ENCODE measurements at regions not wholly inside any gene's neighbourhood (a gene's known extent, or its start where the extent isn't known, plus 50 kb on each side); places are given as distances from the start of the nearest gene placed in this dataset.

DNA sequence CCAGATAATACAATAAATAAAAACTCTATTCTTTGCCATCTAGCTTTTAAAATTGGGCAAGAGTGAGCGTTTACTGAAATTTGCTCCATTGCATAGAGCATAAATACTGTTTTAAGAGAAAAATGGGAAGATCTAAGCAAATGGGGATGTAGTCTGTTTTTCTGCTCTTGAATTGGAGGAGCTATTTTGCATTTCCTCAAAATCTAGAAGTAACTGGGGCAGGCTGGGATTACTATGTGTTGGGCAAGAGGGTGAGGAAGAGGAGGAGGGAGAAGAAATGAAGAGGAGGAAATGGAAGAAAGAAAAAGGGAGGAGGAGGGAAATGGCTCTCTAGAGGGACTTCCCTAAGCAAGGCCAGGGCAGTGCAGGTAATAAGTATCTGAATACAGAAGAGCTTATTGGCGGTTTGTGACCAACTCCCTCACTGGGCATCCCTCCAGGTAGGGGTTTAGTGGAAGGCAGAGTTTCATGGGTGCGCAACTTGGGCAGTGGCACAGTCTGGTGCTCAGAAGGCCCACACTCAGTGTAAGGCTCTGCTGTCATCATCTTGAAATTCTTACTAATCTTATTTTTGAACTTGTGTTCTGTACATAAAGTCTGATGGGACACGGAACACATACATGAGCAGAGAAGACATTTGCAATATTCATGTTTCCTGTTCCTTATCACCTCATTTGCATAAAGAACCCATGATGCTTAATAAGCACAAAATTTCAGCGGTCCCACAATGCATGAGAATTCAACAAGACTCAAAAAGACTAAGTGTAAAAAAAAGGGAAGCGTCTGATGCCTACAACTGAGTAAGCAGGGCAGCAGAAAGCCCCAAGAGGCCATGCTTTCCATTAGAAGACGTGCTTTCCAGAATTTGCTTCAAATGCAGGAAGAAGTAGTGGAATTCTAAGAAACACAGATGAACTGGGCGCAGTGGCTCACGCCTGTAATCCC lies 116.9 kb downstream of the EVX1 start:
- no peak for DNase-seq (ENCODE audit: low read depth)
- no peak overlapping the region for H3K4me3 ChIP-seq (ENCODE audit: low read depth, low read length)
- TF ChIP-seq, protein P1, sequence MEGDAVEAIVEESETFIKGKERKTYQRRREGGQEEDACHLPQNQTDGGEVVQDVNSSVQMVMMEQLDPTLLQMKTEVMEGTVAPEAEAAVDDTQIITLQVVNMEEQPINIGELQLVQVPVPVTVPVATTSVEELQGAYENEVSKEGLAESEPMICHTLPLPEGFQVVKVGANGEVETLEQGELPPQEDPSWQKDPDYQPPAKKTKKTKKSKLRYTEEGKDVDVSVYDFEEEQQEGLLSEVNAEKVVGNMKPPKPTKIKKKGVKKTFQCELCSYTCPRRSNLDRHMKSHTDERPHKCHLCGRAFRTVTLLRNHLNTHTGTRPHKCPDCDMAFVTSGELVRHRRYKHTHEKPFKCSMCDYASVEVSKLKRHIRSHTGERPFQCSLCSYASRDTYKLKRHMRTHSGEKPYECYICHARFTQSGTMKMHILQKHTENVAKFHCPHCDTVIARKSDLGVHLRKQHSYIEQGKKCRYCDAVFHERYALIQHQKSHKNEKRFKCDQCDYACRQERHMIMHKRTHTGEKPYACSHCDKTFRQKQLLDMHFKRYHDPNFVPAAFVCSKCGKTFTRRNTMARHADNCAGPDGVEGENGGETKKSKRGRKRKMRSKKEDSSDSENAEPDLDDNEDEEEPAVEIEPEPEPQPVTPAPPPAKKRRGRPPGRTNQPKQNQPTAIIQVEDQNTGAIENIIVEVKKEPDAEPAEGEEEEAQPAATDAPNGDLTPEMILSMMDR (conservative IDR thresholded peaks at IDR 0.05; ENCODE audit: low read depth, low read length), result no peak

DNA sequence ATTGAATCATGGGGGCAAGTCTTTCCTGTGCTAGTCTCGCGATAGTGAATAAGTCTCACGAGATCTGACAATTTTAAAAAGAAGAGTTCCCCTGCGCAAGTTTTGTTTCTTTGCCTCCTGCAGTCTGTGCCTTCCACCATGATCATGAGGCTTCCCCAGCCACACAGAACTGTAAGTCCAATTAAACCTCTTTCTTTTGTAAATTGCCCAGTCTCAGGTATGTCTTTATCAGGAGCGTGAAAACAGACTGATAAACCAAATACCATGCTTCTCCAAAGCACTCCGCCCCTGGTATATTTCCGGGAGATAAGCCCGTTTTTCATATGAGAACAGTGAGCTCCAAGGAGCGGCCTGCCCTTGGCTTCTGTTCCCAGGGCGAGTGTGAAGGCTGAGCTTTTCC lies 118.9 kb downstream of the EVX1 start:
- H3K4me3 ChIP-seq (ENCODE audit: low read depth, low read length), result no peak overlapping the region
- TF ChIP-seq, protein P1 (conservative IDR thresholded peaks at IDR 0.05; ENCODE audit: low read depth, low read length), result no peak
- no peak for DNase-seq (ENCODE audit: low read depth)

DNA sequence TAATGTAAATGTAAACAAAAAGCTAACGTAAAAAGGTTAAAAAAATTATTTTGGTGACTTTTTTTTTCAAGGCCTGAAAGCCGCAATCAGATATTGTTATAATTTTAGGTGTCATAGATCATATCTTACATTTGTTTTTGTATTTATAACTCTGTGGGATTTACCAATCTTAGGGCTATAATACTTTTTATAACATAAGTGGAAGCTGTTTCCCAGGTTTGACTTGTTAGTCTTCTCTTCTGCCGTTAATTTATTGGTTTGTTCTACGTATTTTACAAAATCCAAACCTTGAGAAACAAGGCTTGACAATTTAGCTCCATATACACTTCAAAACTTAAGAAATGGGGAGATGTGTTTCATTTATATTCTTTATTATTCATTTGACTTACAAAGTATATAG lies 119.4 kb downstream of the EVX1 start:
- TF ChIP-seq, protein P1 (conservative IDR thresholded peaks at IDR 0.05; ENCODE audit: low read depth, low read length), result no peak
- no peak overlapping the region for H3K4me3 ChIP-seq (ENCODE audit: low read depth, low read length)
- DNase-seq (ENCODE audit: low read depth), result no peak

DNA sequence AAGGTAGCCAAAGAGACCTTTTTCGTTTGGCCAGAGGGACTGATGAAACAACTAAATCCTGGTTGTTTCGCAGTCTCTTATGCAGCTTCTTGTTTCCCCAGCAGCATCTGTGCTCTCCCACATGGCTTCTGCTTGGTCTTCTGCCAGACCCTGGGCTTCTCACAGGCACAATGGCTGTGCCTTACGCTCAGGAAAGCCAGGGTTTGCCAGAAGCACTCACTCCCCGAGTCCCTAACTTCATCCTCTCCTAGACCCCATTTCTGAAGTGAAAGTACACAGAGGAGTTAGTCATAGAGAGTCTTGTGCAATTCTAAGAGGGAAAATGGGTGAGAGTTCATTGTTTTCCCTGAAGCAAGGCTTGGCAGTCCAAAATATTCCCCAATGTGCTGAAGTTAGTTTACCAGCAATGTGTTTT lies 121.7 kb downstream of the EVX1 start:
- H3K4me3 ChIP-seq (ENCODE audit: low read depth, low read length), result peak overlapping the region; percentile 13
- DNase-seq (ENCODE audit: low read depth), result peak; percentile 74
- TF ChIP-seq, protein P1 (conservative IDR thresholded peaks at IDR 0.05; ENCODE audit: low read depth, low read length), result no peak

DNA sequence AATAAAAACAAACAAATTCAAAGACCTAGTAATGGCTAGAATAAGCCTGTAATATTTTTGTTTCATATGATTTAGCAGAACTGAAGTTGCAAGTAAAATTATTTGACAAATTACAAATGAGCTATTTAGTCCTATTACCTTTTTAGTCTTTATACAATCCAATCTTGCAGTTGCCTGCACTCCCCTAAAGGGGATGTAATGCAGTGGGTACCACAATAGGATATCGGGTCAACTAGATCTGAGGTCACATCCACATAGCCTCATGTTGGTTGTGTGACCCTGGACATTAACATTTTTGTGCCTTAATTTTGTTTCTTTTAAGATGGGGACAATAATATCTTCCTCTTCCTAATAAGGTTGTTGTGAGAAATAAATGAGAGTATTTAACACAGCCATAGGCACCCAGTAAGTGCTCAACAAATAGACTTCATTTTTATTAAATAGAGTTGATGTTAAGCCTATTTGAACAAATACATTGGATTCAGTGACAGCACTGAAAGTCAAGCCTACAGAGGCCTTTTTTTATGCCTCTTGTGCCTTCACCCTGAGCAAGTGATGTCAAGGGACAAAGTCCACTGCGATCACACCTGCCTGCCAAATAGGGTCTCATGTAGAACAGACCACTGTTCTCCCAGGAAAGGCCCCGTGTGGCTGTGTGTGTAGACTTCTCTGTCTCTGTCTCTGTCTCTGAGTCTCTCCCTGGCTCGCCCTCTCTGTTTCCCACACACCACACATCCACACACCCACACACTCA lies 124.8 kb downstream of the EVX1 start:
- no peak for DNase-seq (ENCODE audit: low read depth)
- H3K4me3 ChIP-seq (ENCODE audit: low read depth, low read length), result no peak overlapping the region
- TF ChIP-seq, protein P1 (conservative IDR thresholded peaks at IDR 0.05; ENCODE audit: low read depth, low read length), result no peak

DNA sequence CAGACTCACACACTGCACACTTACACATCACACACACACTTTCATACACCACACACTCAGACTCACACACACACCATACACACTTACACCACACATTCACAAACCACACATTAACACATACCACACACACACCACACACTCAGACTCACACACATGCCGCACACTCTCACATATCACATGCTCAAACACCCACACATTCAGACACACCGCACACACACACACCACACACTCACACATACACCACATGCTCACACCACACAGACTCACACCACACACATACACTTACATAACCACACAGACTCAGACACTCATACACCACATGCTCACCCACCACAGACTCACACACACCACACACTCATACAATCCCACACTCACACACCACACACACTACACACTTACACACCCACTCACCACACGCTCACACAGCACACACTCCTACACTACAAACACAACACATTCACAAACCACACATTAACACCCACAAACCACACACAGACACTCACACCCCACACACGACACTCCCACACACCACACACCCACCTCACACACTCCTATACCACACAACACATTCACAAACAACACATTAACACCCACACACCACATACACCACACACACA lies 125.4 kb downstream of the EVX1 start:
- DNase-seq (ENCODE audit: low read depth), result no peak

More for the DNA sequence above, 125.4 kb downstream of the EVX1 start:
- H3K4me3 ChIP-seq (ENCODE audit: low read depth, low read length), result no peak overlapping the region
- TF ChIP-seq, protein P1 (conservative IDR thresholded peaks at IDR 0.05; ENCODE audit: low read depth, low read length), result no peak
